GM18907 (cell line): ENCODE measurements at regions not wholly inside any gene's neighbourhood (a gene's known extent, or its start where the extent isn't known, plus 50 kb on each side); places are given as distances from the start of the nearest gene placed in this dataset.

Source experiments
- ATAC-seq: cut with Tn5 transposase; IDR thresholded peaks from one replicate; pipeline ENCODE4 v1.9.1; 2021; ENCODE audit warnings: mild to moderate bottlenecking, moderate library complexity; ENCODE audit not compliant: unreplicated experiment

GRCh38 chr2:195021711-195022507 is 635.1 kb upstream of the SLC39A10 start:
- ATAC-seq: peak; percentile 89

DNA sequence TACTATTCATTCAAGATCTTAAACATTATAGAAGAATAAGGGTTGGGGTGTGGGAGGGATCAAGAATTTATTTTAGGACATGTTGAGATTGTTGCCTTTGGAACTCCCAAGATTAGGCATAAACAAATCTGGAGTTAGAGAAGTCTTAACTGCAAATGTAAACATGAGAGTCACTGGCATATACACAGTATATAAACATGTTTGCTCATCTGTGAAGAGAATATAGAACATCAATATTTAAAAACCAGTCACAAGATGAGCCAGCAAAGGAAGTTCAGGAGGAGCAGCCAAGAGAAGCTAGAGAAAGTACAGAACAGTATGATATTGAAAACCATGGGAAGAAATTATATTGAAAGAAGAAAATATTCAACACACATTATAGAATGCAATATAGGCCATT is 638.6 kb upstream of the SLC39A10 start:
- ATAC-seq: no peak

DNA sequence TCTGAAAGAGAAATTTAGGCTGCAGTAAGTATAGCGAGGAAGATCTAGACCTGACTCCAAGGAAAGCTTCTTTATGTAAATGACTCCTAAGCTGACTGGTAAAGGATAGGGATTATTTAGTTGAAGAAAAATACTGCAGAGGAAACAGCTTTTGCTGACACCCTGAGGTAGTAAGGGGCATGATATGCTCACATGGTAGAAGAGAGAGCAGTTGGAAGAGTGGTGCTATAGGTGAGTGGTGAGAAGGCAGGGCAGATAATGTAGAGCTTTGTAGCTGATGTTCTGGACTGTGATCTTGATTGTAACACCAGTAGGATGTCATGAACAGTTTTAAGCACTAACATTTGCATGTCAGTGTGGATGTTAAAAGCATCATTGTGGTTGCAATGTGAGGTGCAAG is 639.1 kb upstream of the SLC39A10 start:
- no peak for ATAC-seq

DNA sequence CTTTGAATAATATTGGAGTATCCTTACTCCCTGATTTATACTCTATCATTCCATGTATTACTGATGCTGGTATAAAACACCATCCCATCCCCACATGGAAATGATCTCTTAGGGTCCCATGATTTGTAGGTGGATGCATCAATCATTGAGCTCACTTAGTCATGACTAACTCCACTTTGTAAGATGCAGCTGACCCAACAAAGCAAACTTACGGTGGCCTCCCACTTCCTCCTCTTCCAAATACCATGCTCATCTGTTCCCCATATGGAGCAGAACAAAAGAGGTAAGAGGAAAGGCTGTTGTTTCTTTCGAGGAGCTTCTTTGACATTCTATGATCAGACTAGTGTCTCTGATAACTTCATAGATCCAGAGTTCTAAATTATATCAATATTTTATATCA is 640.2 kb upstream of the SLC39A10 start:
- no peak for ATAC-seq

DNA sequence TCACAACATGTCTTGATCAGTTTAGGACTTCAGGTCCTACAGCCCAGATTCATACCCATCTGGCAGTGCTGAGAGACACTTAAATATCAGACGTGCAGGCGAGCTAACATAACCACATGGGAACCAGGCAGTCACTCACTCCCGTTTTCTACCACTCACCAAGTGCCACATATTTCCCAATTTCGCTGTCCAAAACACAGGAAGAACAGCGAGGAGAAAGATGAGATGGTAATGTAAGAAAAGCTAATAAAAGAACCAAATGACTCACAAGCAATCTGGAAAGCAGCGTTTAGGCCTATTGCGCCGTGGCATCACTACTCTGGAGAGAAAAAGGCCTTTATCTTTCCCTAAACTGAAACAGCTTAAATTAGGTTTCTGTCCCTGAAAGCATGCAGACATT is 647.8 kb upstream of the SLC39A10 start:
- ATAC-seq: no peak

DNA sequence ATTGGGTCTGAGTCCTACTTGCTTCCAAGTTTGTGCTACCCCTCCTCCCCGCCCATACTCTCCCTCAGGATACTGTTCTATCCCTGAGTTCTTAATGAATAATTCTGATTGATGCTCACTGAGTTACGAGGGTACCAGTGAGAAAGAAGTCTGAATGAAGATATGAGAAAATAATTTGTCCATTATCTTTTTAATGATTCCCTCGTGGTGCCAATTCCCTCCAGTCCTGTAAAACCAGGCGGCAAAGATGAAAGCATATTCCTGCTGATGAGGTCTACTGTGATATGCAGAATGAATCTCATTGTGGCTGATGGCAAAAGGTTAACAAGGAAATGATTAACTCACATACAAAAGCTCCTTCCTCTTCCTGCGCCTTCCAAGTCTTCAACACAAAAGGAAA is 650.2 kb upstream of the SLC39A10 start:
- no peak for ATAC-seq

GRCh38 chr2:195003881-195004471 is 653.0 kb upstream of the SLC39A10 start:
- no peak for ATAC-seq

DNA sequence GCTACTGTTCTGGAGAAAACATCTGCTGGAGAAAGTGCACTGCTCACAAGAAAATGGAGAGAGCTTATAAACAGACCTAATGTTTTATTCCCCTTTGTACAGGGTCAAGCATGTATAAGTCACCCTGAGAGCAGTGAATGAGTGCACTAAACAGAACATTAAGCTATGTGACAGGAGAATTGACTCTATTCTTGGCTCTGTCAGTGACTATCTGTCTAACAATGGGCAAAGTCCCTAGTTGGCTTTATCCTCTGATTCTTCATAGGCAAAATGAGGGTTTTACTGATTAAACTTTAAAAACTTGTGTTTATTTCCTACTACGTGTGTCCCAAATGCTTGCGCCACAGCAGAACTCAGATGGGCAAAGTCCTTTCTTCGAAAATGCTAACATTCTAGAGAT is 655.1 kb upstream of the SLC39A10 start:
- no peak for ATAC-seq

DNA sequence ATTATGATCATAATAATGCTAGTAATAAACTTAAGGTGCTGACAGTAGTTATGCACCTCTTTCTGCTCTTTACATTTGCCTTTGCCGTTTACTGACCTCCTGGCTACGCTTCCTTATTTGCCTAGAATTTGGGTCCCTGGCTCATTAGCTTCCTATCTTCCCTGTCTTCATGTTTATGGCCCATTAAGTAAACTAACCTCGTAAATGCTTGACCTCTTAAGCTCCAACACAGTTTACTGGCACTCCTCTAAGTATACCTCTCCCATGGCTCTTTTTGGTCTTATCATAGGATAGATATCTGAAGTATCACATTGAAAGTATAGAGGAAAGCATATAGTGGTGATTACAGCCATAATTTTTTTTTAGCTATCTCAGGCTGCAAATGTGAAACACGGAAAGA is 657.3 kb upstream of the SLC39A10 start:
- no peak for ATAC-seq

- no peak for ATAC-seq
Observed at GRCh38 chr2:194992648-194993047, 664.4 kb upstream of the SLC39A10 start.

GRCh38 chr2:194985258-194985657 is 671.8 kb upstream of the SLC39A10 start:
- ATAC-seq: no peak

- no peak for ATAC-seq
Observed at GRCh38 chr2:194962254-194962653, 694.8 kb upstream of the SLC39A10 start.

- ATAC-seq: no peak
Observed at GRCh38 chr2:194954218-194954617, 702.8 kb upstream of the SLC39A10 start.

DNA sequence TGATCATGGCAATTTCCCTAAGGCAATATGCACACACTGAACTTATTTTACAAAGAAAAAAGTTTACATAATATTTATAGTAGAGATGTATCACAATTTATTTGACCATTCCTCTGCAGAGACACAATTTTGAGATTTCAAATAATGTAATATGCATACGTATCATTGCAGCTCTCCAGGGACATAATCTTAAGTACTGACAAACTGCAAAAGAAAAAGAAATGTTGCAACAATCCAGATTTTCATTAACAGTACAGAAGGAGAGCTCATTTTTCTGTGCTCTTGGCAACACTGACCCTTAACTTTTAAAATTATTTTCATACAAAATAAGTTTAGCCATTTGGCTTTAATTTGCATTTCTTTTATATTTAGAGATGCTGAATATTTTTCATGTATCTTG is 710.2 kb upstream of the SLC39A10 start:
- ATAC-seq: no peak

GRCh38 chr2:194938066-194938465 is 719.0 kb upstream of the SLC39A10 start:
- ATAC-seq: no peak

GRCh38 chr2:194927489-194927888 is 729.5 kb upstream of the SLC39A10 start:
- ATAC-seq: no peak

DNA sequence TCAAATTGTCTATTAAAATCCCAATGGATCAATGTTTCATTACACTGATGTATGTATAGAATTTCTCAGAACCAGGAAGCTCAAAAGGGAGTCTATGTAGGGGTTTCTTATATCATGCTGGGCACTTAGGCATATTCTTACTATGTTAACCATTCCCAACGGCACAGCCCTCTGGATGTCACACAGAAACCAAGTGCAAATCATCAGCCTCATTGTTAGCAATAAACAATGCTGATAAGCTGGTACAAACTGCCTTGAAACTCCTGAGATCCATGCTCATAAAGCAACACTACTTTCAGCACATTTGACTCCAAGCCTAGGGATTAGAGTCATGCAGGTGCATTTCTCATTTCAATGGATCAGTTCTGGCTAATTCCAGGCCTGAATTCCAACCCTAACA is 730.2 kb upstream of the SLC39A10 start:
- no peak for ATAC-seq

- no peak for ATAC-seq
Observed at GRCh38 chr2:194925742-194926141, 731.3 kb upstream of the SLC39A10 start.

GRCh38 chr2:194917519-194917918 is 739.5 kb upstream of the SLC39A10 start:
- ATAC-seq: no peak

- ATAC-seq: no peak
Observed at GRCh38 chr2:194915485-194915884, 741.5 kb upstream of the SLC39A10 start.

GRCh38 chr2:194907569-194907968 is 749.5 kb upstream of the SLC39A10 start:
- ATAC-seq: no peak

DNA sequence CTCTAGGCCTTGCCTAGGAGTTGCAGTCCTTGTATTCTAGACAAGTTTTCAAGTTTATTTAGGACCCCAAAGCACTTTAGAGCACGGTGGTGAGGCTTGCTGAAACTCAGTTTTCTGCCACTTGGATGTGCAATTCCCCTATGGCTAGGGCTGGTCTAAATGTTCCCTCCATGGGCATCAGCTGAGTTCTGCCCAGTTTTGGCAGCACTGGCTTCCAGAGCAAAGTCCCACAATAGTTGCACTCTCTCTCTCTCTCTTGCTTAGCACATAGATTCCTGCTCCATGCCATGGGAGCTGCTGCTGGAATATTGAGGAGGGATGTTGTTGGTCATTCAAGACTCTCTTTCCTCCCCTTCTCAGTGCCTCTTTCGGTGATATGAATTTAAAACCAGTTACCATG is 760.2 kb upstream of the SLC39A10 start:
- ATAC-seq: no peak

- no peak for ATAC-seq
Observed at GRCh38 chr2:194883711-194884110, 773.3 kb upstream of the SLC39A10 start.
